ENCODE measurements at regions not wholly inside any gene's neighbourhood (a gene's known extent, or its start where the extent isn't known, plus 50 kb on each side); places are given as distances from the start of the nearest gene placed in this dataset.
A peak's percentile ranks its signal among the peaks of the same experiment; 100 is the strongest.

DNA sequence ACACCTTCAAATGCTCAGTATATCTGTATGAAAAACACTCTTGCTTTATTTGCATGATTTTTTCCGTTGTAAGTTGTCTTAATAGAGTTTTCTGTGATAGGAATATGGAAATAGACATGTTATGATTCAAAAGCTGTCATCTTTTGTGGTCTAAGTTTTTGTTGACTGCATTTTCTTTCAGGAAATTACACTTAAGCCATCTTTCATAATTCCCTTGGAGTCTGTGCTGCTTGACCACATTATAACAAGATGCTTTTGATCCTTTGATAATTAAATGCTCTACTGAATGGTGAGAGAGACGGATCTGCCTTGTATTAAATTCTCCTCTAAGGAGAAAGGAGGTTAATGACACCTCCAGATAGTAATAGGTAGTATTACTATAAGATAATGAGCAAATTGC is 272.8 kb upstream of the DAAM1 start:
- no peaks in the 10 kb centered on the region for H3K9me3 ChIP-seq (ENCODE audit: control insufficient read depth, low read depth, low read length)
- H2AFZ ChIP-seq (ENCODE audit: control insufficient read depth, low read length), result no peak overlapping the region
- FAIRE-seq (no peak), DNase-seq (ENCODE audit: low read depth, low spot score) (no peak)
- H3K9me1 ChIP-seq (ENCODE audit: control insufficient read depth, extremely low read depth, insufficient read depth, low read length), result no peaks in the 10 kb centered on the region
- TF ChIP-seq EZH2 (IDR thresholded peaks at IDR 0.05; ENCODE audit: low read length) (no peak), CTCF (optimal IDR thresholded peaks at IDR 0.05 in 1 of 3, IDR thresholded peaks at IDR 0.05 in 1 of 3, conservative IDR thresholded peaks at IDR 0.05 in 1 of 3; ENCODE audit: extremely low read depth in 1 of 3, insufficient read depth in 2 of 3, low read length in 3 of 3) (no peak)
- no peaks in the 10 kb centered on the region for H3K79me2 ChIP-seq (ENCODE audit: control insufficient read depth, insufficient read depth, low read length)
- H3K4me2 ChIP-seq (ENCODE audit: control insufficient read depth, extremely low read depth, insufficient read depth, low read depth, low read length), result no peak overlapping the region
- peaks cover 11% of the 10 kb centered on the region for H3K4me1 ChIP-seq (ENCODE audit: control insufficient read depth, extremely low read depth, insufficient read depth, low read length)
- H3K36me3 ChIP-seq (ENCODE audit: control insufficient read depth in 2 of 2, extremely low read depth in 1 of 2, insufficient read depth in 2 of 2, low read length in 2 of 2), result no peaks in the 10 kb centered on the region
- no peak overlapping the region for H3K27ac ChIP-seq (ENCODE audit: control insufficient read depth, insufficient read depth, low read length)
- H3K4me3 ChIP-seq (ENCODE audit: control insufficient read depth in 2 of 3, extremely low read depth in 1 of 3, insufficient read depth in 2 of 3, low read depth in 1 of 3, low read length in 3 of 3), result no peak overlapping the region
- no peaks in the 10 kb centered on the region for H3K27me3 ChIP-seq (ENCODE audit: control insufficient read depth, extremely low read depth, insufficient read depth, low read length)
- H4K20me1 ChIP-seq (ENCODE audit: control insufficient read depth, extremely low read depth, insufficient read depth, low read length), result no peaks in the 10 kb centered on the region
- dilution Hi-C loops (cut with MboI; ENCODE audit: extremely low pct_ligation_motif_present, low sequenced_read_pairs), result no loop called here
- H3K9ac ChIP-seq (ENCODE audit: control insufficient read depth, extremely low read depth, insufficient read depth, low read length), result no peak overlapping the region

GRCh38 chr14:58918066-58918738 is 270.3 kb upstream of the DAAM1 start:
- Histone ChIP-seq H3K9ac (ENCODE audit: control insufficient read depth, extremely low read depth, insufficient read depth, low read length) (no peak overlapping the region), H3K79me2 (ENCODE audit: control insufficient read depth, insufficient read depth, low read length) (no peaks in the 10 kb centered on the region), H3K9me1 (ENCODE audit: control insufficient read depth, extremely low read depth, insufficient read depth, low read length) (no peaks in the 10 kb centered on the region), H3K4me1 (ENCODE audit: control insufficient read depth, extremely low read depth, insufficient read depth, low read length) (peaks cover 11% of the 10 kb centered on the region), H3K36me3 (ENCODE audit: control insufficient read depth in 2 of 2, extremely low read depth in 1 of 2, insufficient read depth in 2 of 2, low read length in 2 of 2) (no peaks in the 10 kb centered on the region), H3K4me2 (ENCODE audit: control insufficient read depth, extremely low read depth, insufficient read depth, low read depth, low read length) (peak overlapping the region; percentile 25), H3K9me3 (ENCODE audit: control insufficient read depth, low read depth, low read length) (no peaks in the 10 kb centered on the region), H4K20me1 (ENCODE audit: control insufficient read depth, extremely low read depth, insufficient read depth, low read length) (no peaks in the 10 kb centered on the region), H3K27ac (ENCODE audit: control insufficient read depth, insufficient read depth, low read length) (no peak overlapping the region), H3K27me3 (ENCODE audit: control insufficient read depth, extremely low read depth, insufficient read depth, low read length) (no peaks in the 10 kb centered on the region), H2AFZ (ENCODE audit: control insufficient read depth, low read length) (no peak overlapping the region), H3K4me3 (ENCODE audit: control insufficient read depth in 2 of 3, extremely low read depth in 1 of 3, insufficient read depth in 2 of 3, low read depth in 1 of 3, low read length in 3 of 3) (no peak overlapping the region)
- dilution Hi-C loops (cut with MboI; ENCODE audit: extremely low pct_ligation_motif_present, low sequenced_read_pairs), result no loop called here
- FAIRE-seq (peak; percentile 88), DNase-seq (ENCODE audit: low read depth, low spot score) (peak; percentile 9)
- TF ChIP-seq EZH2 (IDR thresholded peaks at IDR 0.05; ENCODE audit: low read length), result no peak

- H3K36me3 ChIP-seq (ENCODE audit: control insufficient read depth in 2 of 2, extremely low read depth in 1 of 2, insufficient read depth in 2 of 2, low read length in 2 of 2), result no peaks in the 10 kb centered on the region
- DNase-seq (ENCODE audit: low read depth, low spot score), result no peak
- H3K9me1 ChIP-seq (ENCODE audit: control insufficient read depth, extremely low read depth, insufficient read depth, low read length), result no peaks in the 10 kb centered on the region
- dilution Hi-C loops (cut with MboI; ENCODE audit: extremely low pct_ligation_motif_present, low sequenced_read_pairs), result no loop called here
- no peak for FAIRE-seq
- H4K20me1 ChIP-seq (ENCODE audit: control insufficient read depth, extremely low read depth, insufficient read depth, low read length), result no peaks in the 10 kb centered on the region
- H2AFZ ChIP-seq (ENCODE audit: control insufficient read depth, low read length), result no peak overlapping the region
- no peak overlapping the region for H3K27ac ChIP-seq (ENCODE audit: control insufficient read depth, insufficient read depth, low read length)
- no peaks in the 10 kb centered on the region for H3K9me3 ChIP-seq (ENCODE audit: control insufficient read depth, low read depth, low read length)
- TF ChIP-seq CTCF (optimal IDR thresholded peaks at IDR 0.05 in 1 of 3, IDR thresholded peaks at IDR 0.05 in 1 of 3, conservative IDR thresholded peaks at IDR 0.05 in 1 of 3; ENCODE audit: extremely low read depth in 1 of 3, insufficient read depth in 2 of 3, low read length in 3 of 3) (no peak), EZH2 (IDR thresholded peaks at IDR 0.05; ENCODE audit: low read length) (no peak)
- no peaks in the 10 kb centered on the region for H3K27me3 ChIP-seq (ENCODE audit: control insufficient read depth, extremely low read depth, insufficient read depth, low read length)
- no peaks in the 10 kb centered on the region for H3K79me2 ChIP-seq (ENCODE audit: control insufficient read depth, insufficient read depth, low read length)
- no peak overlapping the region for H3K4me3 ChIP-seq (ENCODE audit: control insufficient read depth in 2 of 3, extremely low read depth in 1 of 3, insufficient read depth in 2 of 3, low read depth in 1 of 3, low read length in 3 of 3)
- H3K4me2 ChIP-seq (ENCODE audit: control insufficient read depth, extremely low read depth, insufficient read depth, low read depth, low read length), result no peak overlapping the region
- peaks cover 11% of the 10 kb centered on the region for H3K4me1 ChIP-seq (ENCODE audit: control insufficient read depth, extremely low read depth, insufficient read depth, low read length)
- H3K9ac ChIP-seq (ENCODE audit: control insufficient read depth, extremely low read depth, insufficient read depth, low read length), result no peak overlapping the region
Observed at GRCh38 chr14:58919217-58919616, 269.2 kb upstream of the DAAM1 start.

All from keratinocyte (primary cell).